HepG2 (cell line): ENCODE measurements at regions not wholly inside any gene's neighbourhood (a gene's known extent, or its start where the extent isn't known, plus 50 kb on each side); places are given as distances from the start of the nearest gene placed in this dataset.

ENCODE experiments used
- AGO2 ChIP-seq: fragments of 200-400 bp; formaldehyde crosslinking; optimal IDR thresholded peaks from 2 replicates; pipeline ENCODE3; 2017; ENCODE audit warnings: mild to moderate bottlenecking, low read depth, low read length, moderate library complexity
- DNMT1 ChIP-seq: sonication (generic); formaldehyde crosslinking; IDR thresholded peaks from 2 replicates; pipeline ENCODE4 v1.5.1; 2020; ENCODE audit warnings: mild to moderate bottlenecking, missing genetic modification reagents
- ESRRA ChIP-seq: sonication (generic); formaldehyde crosslinking; IDR thresholded peaks from 2 replicates; pipeline ENCODE4 v1.5.1; 2020; ENCODE audit warnings: mild to moderate bottlenecking, low read depth, missing genetic modification reagents
- HMGA1 ChIP-seq: sonication (generic); formaldehyde crosslinking; conservative IDR thresholded peaks from 2 replicates; pipeline ENCODE4 v1.4.0; 2020; ENCODE audit warnings: missing genetic modification reagents
- KDM5A ChIP-seq: fragments of 200-600 bp; sonication (generic); IDR thresholded peaks from 2 replicates; pipeline ENCODE4 v1.7.0; 2018; ENCODE audit warnings: antibody characterized with exemption, mild to moderate bottlenecking, low read length, borderline replicate concordance
- LCORL ChIP-seq, 2 experiments: fragments of 450-650 bp in 1 of 2; sonication (generic) in 1 of 2; formaldehyde crosslinking in 1 of 2; IDR thresholded peaks; 2 replicates each; pipeline versions ENCODE4 v1.5.0 to v1.6.1; 2017 to 2020; ENCODE audit warnings: antibody characterized with exemption in 1 of 2, missing genetic modification reagents in 1 of 2
- MTF2 ChIP-seq: sonication (generic); formaldehyde crosslinking; IDR thresholded peaks from 2 replicates; pipeline ENCODE4 v1.5.0; 2020; ENCODE audit warnings: missing genetic modification reagents, borderline replicate concordance
- PREB ChIP-seq: sonication (generic); formaldehyde crosslinking; IDR thresholded peaks from 2 replicates; pipeline ENCODE4 v1.4.0; 2020; ENCODE audit warnings: missing genetic modification reagents
- SRSF9 ChIP-seq: fragments of 200-400 bp; formaldehyde crosslinking; IDR thresholded peaks from 2 replicates; pipeline ENCODE4 v1.6.1; 2018; ENCODE audit warnings: borderline replicate concordance, mild to moderate bottlenecking, low read depth, low read length; ENCODE audit not compliant: insufficient read depth, poor library complexity, severe bottlenecking
- ZNF280B ChIP-seq: sonication (generic); formaldehyde crosslinking; IDR thresholded peaks from 2 replicates; pipeline ENCODE4 v1.5.0; 2020; ENCODE audit warnings: missing genetic modification reagents, mild to moderate bottlenecking, borderline replicate concordance
- TF ChIP-seq, protein P1 (sequence below): sonication (generic); formaldehyde crosslinking; IDR thresholded peaks from 2 replicates; pipeline ENCODE4 v1.9.0; 2021; ENCODE audit warnings: missing genetic modification reagents, mild to moderate bottlenecking, borderline replicate concordance
- TF ChIP-seq, protein P2 (sequence below): sonication (generic); formaldehyde crosslinking; IDR thresholded peaks from 2 replicates; pipeline ENCODE4 v1.4.0; 2020; ENCODE audit warnings: missing genetic modification reagents, mild to moderate bottlenecking, borderline replicate concordance
- TF ChIP-seq, protein P3 (sequence below): sonication (generic); formaldehyde crosslinking; IDR thresholded peaks from 2 replicates; pipeline ENCODE4 v1.8.1; 2022; ENCODE audit warnings: mild to moderate bottlenecking, missing genetic modification reagents

- TF ChIP-seq ZNF280B (CRISPR knock-in tag) (no peak), HMGA1 (CRISPR knock-in tag) (no peak), DNMT1 (CRISPR knock-in tag) (no peak), ESRRA (CRISPR knock-in tag) (no peak), KDM5A (peak; percentile 47; the same call in 1 of the 2 replicates), PREB (CRISPR knock-in tag) (no peak), LCORL (IDR thresholded peaks at IDR 0.05) (no peak), LCORL (CRISPR knock-in tag; IDR thresholded peaks at IDR 0.05) (peak; percentile 56; the same call in 1 of the 2 replicates), AGO2 (no peak), SRSF9 (no peak), MTF2 (CRISPR knock-in tag) (peak; percentile 78; the same call in 1 of the 2 replicates)
- TF ChIP-seq, protein P1, sequence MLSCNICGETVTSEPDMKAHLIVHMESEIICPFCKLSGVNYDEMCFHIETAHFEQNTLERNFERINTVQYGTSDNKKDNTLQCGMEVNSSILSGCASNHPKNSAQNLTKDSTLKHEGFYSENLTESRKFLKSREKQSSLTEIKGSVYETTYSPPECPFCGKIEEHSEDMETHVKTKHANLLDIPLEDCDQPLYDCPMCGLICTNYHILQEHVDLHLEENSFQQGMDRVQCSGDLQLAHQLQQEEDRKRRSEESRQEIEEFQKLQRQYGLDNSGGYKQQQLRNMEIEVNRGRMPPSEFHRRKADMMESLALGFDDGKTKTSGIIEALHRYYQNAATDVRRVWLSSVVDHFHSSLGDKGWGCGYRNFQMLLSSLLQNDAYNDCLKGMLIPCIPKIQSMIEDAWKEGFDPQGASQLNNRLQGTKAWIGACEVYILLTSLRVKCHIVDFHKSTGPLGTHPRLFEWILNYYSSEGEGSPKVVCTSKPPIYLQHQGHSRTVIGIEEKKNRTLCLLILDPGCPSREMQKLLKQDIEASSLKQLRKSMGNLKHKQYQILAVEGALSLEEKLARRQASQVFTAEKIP (CRISPR knock-in tag): no peak
- TF ChIP-seq, protein P2, sequence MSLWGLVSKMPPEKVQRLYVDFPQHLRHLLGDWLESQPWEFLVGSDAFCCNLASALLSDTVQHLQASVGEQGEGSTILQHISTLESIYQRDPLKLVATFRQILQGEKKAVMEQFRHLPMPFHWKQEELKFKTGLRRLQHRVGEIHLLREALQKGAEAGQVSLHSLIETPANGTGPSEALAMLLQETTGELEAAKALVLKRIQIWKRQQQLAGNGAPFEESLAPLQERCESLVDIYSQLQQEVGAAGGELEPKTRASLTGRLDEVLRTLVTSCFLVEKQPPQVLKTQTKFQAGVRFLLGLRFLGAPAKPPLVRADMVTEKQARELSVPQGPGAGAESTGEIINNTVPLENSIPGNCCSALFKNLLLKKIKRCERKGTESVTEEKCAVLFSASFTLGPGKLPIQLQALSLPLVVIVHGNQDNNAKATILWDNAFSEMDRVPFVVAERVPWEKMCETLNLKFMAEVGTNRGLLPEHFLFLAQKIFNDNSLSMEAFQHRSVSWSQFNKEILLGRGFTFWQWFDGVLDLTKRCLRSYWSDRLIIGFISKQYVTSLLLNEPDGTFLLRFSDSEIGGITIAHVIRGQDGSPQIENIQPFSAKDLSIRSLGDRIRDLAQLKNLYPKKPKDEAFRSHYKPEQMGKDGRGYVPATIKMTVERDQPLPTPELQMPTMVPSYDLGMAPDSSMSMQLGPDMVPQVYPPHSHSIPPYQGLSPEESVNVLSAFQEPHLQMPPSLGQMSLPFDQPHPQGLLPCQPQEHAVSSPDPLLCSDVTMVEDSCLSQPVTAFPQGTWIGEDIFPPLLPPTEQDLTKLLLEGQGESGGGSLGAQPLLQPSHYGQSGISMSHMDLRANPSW (CRISPR knock-in tag): no peak
- TF ChIP-seq, protein P3, sequence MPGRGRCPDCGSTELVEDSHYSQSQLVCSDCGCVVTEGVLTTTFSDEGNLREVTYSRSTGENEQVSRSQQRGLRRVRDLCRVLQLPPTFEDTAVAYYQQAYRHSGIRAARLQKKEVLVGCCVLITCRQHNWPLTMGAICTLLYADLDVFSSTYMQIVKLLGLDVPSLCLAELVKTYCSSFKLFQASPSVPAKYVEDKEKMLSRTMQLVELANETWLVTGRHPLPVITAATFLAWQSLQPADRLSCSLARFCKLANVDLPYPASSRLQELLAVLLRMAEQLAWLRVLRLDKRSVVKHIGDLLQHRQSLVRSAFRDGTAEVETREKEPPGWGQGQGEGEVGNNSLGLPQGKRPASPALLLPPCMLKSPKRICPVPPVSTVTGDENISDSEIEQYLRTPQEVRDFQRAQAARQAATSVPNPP: no peak
Observed at GRCh38 chr2:177332026-177332991, 60.3 kb upstream of the AGPS start (continued).
